ENCODE measurements at regions not wholly inside any gene's neighbourhood (a gene's known extent, or its start where the extent isn't known, plus 50 kb on each side); places are given as distances from the start of the nearest gene placed in this dataset.

GRCh38 chr2:129720360-129720759 lies 259.1 kb upstream of the RAB6C start:
- Histone ChIP-seq H3K9me3 (replicated peaks; ENCODE audit: control insufficient read depth, insufficient read depth, low read length) (peaks cover 3% of the 10 kb centered on the region), H3K9me1 (replicated peaks; ENCODE audit: control insufficient read depth, extremely low read depth, insufficient read depth, low read length) (no peaks in the 10 kb centered on the region), H3K4me1 (ENCODE audit: control insufficient read depth, extremely low read depth, insufficient read depth, low read length) (no peaks in the 10 kb centered on the region), H3K27ac (ENCODE audit: insufficient read depth, low read depth, low read length) (no peak overlapping the region), H3K9ac (replicated peaks; ENCODE audit: extremely low read depth, insufficient read depth, low read length) (no peak overlapping the region), H3K36me3 (ENCODE audit: control insufficient read depth in 2 of 2, extremely low read depth in 1 of 2, insufficient read depth in 2 of 2, low read length in 2 of 2) (no peaks in the 10 kb centered on the region), H2AFZ (ENCODE audit: low read depth, low read length) (no peak overlapping the region), H3K4me2 (ENCODE audit: insufficient read depth, low read length) (no peak overlapping the region), H3K4me3 (replicated peaks in 1 of 3; ENCODE audit: insufficient read depth in 1 of 3, low read depth in 1 of 3, low read length in 3 of 3) (no peak overlapping the region), H3K79me2 (ENCODE audit: control insufficient read depth, insufficient read depth, low read length) (no peaks in the 10 kb centered on the region), H4K20me1 (replicated peaks; ENCODE audit: control insufficient read depth, extremely low read depth, insufficient read depth, low read length) (no peaks in the 10 kb centered on the region), H3K27me3 (ENCODE audit: control insufficient read depth in 2 of 2, insufficient read depth in 2 of 2, low read length in 2 of 2) (no peaks in the 10 kb centered on the region)
- ChIA-PET CTCF (no interaction called here), POLR2A (no interaction called here)
- TF ChIP-seq JUN (IDR thresholded peaks at IDR 0.05; ENCODE audit: borderline replicate concordance, insufficient read depth, insufficient read length, low read depth) (no peak), MYC (IDR thresholded peaks at IDR 0.05; ENCODE audit: low read depth, low read length) (no peak)
- no peak for FAIRE-seq
- dilution Hi-C loops (cut with MboI; ENCODE audit: extremely low pct_ligation_motif_present, low sequenced_read_pairs) (no loop called here), intact Hi-C loops (cut with micrococcal nuclease) (no loop called here)
- no TSS peak for BruUV-seq (replicated peaks)
- no peak for DNase-seq (ENCODE audit: low read depth, low spot score)

GRCh38 chr2:129720761-129721160 lies 258.7 kb upstream of the RAB6C start:
- Histone ChIP-seq H3K4me3 (replicated peaks in 1 of 3; ENCODE audit: insufficient read depth in 1 of 3, low read depth in 1 of 3, low read length in 3 of 3) (no peak overlapping the region), H3K9me1 (replicated peaks; ENCODE audit: control insufficient read depth, extremely low read depth, insufficient read depth, low read length) (no peaks in the 10 kb centered on the region), H3K4me2 (ENCODE audit: insufficient read depth, low read length) (no peak overlapping the region), H2AFZ (ENCODE audit: low read depth, low read length) (no peak overlapping the region), H3K79me2 (ENCODE audit: control insufficient read depth, insufficient read depth, low read length) (no peaks in the 10 kb centered on the region), H3K27ac (ENCODE audit: insufficient read depth, low read depth, low read length) (no peak overlapping the region), H3K9ac (replicated peaks; ENCODE audit: extremely low read depth, insufficient read depth, low read length) (no peak overlapping the region), H3K4me1 (ENCODE audit: control insufficient read depth, extremely low read depth, insufficient read depth, low read length) (no peaks in the 10 kb centered on the region), H3K36me3 (ENCODE audit: control insufficient read depth in 2 of 2, extremely low read depth in 1 of 2, insufficient read depth in 2 of 2, low read length in 2 of 2) (no peaks in the 10 kb centered on the region), H3K9me3 (replicated peaks; ENCODE audit: control insufficient read depth, insufficient read depth, low read length) (peaks cover 3% of the 10 kb centered on the region), H4K20me1 (replicated peaks; ENCODE audit: control insufficient read depth, extremely low read depth, insufficient read depth, low read length) (no peaks in the 10 kb centered on the region), H3K27me3 (ENCODE audit: control insufficient read depth in 2 of 2, insufficient read depth in 2 of 2, low read length in 2 of 2) (no peaks in the 10 kb centered on the region)
- no TSS peak for BruUV-seq (replicated peaks)
- FAIRE-seq (no peak), DNase-seq (ENCODE audit: low read depth, low spot score) (no peak)
- ChIA-PET POLR2A (no interaction called here), CTCF (no interaction called here)
- intact Hi-C loops (cut with micrococcal nuclease) (no loop called here), dilution Hi-C loops (cut with MboI; ENCODE audit: extremely low pct_ligation_motif_present, low sequenced_read_pairs) (no loop called here)
- TF ChIP-seq POLR2AphosphoS5 (IDR thresholded peaks at IDR 0.05; ENCODE audit: insufficient read depth, low read depth, low read length) (no peak), POLR2A (IDR thresholded peaks at IDR 0.05; ENCODE audit: low read depth, low read length) (no peak), CTCF (IDR thresholded peaks at IDR 0.05; ENCODE audit: extremely low read depth in 1 of 2, insufficient read depth in 1 of 2, low read depth in 1 of 2, low read length in 2 of 2) (no peak), GATA2 (IDR thresholded peaks at IDR 0.05; ENCODE audit: insufficient read depth, insufficient read length, low read depth, low read length) (no peak), MAX (IDR thresholded peaks at IDR 0.05; ENCODE audit: insufficient read depth, insufficient read length) (no peak), EZH2 (IDR thresholded peaks at IDR 0.05; ENCODE audit: borderline replicate concordance, low read depth, low read length, severe bottlenecking) (no peak), FOS (IDR thresholded peaks at IDR 0.05; ENCODE audit: borderline replicate concordance, insufficient read depth, low read length) (no peak), JUN (IDR thresholded peaks at IDR 0.05; ENCODE audit: borderline replicate concordance, insufficient read depth, insufficient read length, low read depth) (no peak), MYC (IDR thresholded peaks at IDR 0.05; ENCODE audit: low read depth, low read length) (no peak)
